ENCODE measurements at regions not wholly inside any gene's neighbourhood (a gene's known extent, or its start where the extent isn't known, plus 50 kb on each side); places are given as distances from the start of the nearest gene placed in this dataset.
"Not testable (repeated sequence)": the region's sequence is repeated elsewhere in the genome, so short reads cannot be mapped to it uniquely, and the experiment has no call there.

- DNase-seq (ENCODE audit: low read depth) = no peak
These were observed 362.1 kb downstream of the GALC start for GRCh38 chr14:87630846-87631245.

DNA sequence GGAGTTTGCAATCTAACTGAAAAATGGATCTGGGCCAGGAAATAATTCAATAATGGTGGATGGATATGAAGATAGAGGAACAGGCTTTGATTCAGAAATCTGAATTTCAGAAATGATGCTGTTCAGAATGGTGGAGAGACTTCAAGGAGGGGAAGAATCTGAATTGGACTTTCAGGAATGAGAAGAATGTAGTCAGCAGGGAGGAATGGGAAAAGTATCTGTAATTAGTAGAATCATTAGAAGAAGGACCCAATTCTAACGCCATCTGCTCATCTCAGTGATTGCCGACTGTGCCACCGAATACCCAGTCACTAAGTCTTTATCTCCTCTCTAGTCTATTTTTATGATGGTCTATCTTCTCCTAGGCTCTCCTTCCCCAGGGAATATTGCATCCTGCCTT is 363.2 kb downstream of the GALC start:
- no peak for DNase-seq (ENCODE audit: low read depth)

- DNase-seq (ENCODE audit: low read depth) = no peak
These were observed 364.2 kb downstream of the GALC start for GRCh38 chr14:87628780-87629179.

DNA sequence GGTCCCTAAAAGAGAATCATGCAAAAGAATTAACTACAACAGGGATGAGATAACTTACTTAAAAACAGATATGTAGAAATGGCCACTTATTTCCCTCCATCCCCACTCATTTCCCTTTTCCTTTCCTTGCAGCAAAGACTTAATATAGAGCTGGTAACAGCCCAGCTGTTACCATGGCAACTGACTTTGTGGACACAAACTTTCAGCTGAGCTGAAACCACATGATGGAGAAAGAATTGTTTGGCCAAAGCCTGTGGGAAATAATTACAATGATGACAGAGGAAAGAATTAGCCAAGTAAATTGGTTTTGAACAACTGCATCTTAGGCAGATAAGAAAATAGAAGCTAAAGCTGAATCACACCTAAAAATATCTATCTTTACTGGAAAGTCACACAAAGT is 364.9 kb downstream of the GALC start:
- no peak for DNase-seq (ENCODE audit: low read depth)

DNA sequence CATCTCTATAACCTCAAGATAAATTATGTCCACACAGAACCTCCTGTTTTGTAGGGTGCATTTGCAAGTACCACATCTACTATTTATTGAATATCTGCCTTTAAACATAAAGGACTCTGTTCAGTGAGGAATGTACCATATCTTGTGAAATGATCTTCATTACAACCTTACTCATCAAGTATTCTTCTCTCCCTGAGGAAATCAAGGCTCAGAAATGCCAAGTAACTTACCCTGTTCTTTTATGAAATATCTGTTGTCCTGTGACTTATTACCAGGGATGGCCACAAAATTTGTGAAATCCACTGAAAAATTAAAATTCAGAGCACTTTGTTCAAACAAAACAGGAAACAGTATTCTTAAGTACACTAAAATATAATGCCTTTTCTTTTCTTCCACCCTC is 366.7 kb downstream of the GALC start:
- no peak for DNase-seq (ENCODE audit: low read depth)

DNA sequence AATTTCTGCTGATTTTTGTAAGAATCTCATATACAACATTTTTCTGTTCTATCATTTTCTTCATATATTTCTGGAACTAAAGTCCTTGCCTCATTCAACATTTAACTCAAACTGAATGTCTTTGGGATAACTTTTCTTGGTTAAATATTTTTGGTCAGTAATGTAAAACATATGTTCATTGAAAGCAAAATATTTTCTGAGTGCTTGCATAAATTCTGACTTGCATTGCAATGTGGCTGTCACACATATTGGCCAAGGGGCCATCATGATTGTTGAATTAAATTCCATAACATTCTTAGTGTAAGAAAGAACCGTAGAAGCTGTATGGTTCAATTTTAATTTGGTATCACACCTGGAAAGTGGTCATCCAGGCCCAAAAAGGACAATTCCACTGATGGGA is 369.4 kb downstream of the GALC start:
- DNase-seq (ENCODE audit: low read depth) = no peak

DNA sequence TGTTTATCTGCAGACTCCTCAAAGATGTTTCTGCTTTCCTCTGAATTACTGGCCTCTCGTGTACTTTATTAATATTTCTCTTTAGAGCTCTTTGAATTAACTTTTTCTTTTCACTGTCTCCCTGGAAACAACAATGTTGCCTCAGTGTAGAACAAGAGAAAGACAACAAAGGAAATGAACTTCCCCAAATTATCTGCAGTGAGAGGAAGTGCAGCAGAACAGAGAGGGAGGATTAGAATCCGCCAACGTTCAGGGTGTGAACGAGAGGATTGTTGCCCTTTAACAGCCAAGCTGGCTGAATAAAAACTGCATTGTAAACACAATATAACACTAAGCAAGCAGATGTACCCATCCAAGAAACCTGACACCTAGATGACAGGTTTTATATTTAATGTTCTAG is 375.9 kb downstream of the GALC start:
- no peak for DNase-seq (ENCODE audit: low read depth)

GRCh38 chr14:87615822-87616679 is 376.9 kb downstream of the GALC start:
- DNase-seq (ENCODE audit: low read depth) = no peak

GRCh38 chr14:87615047-87615446 is 377.9 kb downstream of the GALC start:
- DNase-seq (ENCODE audit: low read depth) = no peak

- no peak for DNase-seq (ENCODE audit: low read depth)
These were observed 379.1 kb downstream of the GALC start for GRCh38 chr14:87613881-87614280.

DNA sequence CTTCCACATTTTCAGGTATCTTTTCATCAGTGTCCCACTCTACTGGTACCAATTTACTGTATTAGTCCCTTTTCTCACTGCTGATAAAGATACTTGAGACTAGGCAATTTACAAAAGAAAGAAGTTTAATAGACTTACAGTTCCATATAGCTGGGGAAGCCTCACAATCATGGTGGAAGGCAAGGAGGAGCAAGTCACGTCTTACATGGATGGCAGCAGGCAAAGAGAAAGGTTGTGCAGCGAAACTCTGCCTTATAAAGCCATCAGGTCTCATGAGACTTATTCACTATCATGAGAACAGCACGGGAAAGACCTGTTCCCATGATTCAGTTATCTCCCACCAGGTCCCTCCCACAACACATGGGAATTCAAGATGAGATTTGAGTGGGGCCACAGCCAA is 385.9 kb downstream of the GALC start:
- not testable (repeated sequence) for DNase-seq (ENCODE audit: low read depth)

DNA sequence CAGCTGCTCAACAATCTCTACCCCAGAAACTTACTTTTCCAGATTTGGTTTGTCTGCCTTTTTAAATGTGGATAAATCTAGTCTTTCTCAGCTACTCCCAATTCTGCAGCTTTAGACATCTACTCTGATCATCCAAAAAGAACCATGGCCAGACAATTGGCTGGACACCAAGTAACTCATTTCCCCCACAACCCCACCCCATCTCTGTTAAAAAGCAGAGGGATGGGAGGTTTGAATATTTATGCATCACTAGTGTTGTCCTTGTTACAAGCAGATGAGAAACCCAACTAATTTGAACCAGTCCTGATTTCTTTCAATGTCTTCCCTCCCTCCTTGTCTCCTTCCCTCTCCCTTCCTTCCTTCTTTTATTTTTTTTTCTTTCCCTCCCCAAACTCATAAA is 391.9 kb downstream of the GALC start:
- DNase-seq (ENCODE audit: low read depth) = no peak

DNA sequence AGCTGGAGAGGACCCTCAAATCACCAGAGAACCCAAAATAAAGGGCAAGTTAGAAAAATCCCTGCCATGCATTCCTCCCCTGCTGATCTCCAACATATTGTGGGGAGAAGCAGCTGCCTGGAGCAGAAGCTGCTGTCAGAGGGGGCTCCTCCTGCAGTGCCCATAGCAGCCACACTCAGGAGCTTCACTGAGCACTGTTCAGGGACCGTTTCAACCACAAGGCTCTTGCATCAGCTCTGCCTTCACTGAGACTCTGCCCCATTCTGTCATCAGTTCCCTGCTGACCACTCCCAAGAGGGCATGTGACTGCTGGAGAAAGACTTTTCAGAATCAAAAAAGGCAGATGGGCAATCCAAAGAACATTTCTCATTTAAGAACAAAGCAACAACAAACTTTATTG is 392.7 kb downstream of the GALC start:
- DNase-seq (ENCODE audit: low read depth) = no peak

GRCh38 chr14:87581298-87581697 is 411.7 kb downstream of the GALC start:
- no peak for DNase-seq (ENCODE audit: low read depth)

- DNase-seq (ENCODE audit: low read depth) = no peak
These were observed 413.9 kb downstream of the GALC start for GRCh38 chr14:87579036-87579435.

DNA sequence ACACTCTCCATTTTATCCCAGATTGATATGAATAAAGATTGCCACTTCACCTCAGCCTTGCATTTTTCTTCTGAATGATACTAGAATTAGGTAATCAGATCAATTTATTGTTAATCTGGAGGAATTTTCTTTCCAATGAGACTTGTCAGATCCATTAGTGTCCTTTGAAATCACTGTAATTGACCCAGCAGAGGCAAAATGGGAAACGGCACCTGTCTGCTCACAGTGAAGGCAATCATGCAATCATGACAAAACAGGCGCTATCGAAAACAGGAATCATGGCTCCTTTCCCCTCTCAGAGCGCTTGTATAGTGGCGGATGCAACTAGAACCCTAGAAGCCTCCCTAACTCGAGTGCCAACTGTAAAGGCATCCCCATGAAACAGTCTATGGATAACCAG is 417.6 kb downstream of the GALC start:
- no peak for DNase-seq (ENCODE audit: low read depth)

DNA sequence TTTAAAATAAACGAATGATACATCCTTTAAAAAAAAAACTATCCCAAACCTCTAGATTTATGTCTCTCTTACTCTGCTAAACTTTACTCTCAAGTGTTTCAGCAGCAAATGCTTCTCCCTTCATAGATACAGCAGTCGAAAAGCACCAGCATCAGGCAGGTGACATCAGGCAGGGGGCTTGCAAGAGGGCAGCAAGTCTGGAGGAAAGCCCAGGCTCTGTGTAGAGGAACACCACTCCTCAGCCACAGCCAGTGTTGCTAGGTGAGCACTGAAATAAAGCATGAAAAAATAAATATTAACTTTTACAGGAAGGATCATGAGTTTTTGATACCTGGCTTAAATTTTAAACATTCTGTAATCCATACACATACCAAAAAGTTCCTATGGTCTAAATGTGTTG is 419.4 kb downstream of the GALC start:
- DNase-seq (ENCODE audit: low read depth) = no peak

DNA sequence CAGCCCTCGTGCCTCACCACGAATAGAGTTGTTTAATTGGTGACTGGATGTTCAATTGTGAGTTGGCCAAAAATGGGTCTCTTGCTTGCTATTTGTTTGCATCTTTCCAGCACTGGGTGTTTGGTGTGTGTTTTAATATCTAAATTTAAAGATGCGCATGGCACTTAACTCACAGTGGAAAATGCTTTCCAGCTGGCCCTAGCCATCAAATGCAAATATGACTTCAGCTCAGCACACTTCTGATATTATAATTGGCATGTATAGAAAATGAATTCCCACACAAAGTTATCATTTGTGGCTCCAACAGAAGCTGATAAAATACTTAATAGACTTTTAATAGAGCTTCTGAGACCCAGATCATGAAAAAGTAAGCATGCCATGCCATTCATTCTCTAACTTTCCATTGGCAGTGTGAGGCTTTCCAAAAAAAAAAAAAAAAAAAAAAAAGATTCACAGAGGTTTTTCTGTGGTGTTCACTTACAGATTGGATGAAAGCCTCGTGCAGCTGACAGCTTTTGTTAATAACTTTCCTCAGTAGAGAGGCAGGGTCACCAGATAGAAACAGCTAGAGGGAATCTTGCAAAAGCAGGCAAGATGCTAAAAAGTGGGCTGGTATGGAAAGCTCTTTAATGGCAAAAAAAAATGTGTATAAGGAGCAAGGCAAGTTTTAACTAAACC is 425.2 kb downstream of the GALC start:
- DNase-seq (ENCODE audit: low read depth) = no peak

- DNase-seq (ENCODE audit: low read depth) = no peak
These were observed 426.0 kb downstream of the GALC start for GRCh38 chr14:87566991-87567390.

- DNase-seq (ENCODE audit: low read depth) = no peak
These were observed 445.4 kb downstream of the GALC start for GRCh38 chr14:87547536-87547935.

GRCh38 chr14:87542288-87542687 is 450.7 kb downstream of the GALC start:
- no peak for DNase-seq (ENCODE audit: low read depth)

- no peak for DNase-seq (ENCODE audit: low read depth)
These were observed 452.6 kb downstream of the GALC start for GRCh38 chr14:87540339-87540738.

GRCh38 chr14:87529081-87529480 is 463.9 kb downstream of the GALC start:
- DNase-seq (ENCODE audit: low read depth) = no peak

- no peak for DNase-seq (ENCODE audit: low read depth)
These were observed 466.3 kb downstream of the GALC start for GRCh38 chr14:87526731-87527130.

All from RPMI7951 (cell line).